Lower lobe of right lung (tissue), 2 donors: ENCODE measurements at regions not wholly inside any gene's neighbourhood (a gene's known extent, or its start where the extent isn't known, plus 50 kb on each side); places are given as distances from the start of the nearest gene placed in this dataset.

Experiments
- ATAC-seq, 2 donors: fragments of 200-7000 bp; cut with Tn5 transposase; one replicate each; pipeline ENCODE4 v1.9.1; 2020 to 2022; ENCODE audit warnings: mild to moderate bottlenecking in 2 of 2, moderate library complexity in 2 of 2
- DNase-seq: peaks from one replicate; pipeline ENCODE4 v3.0.0-alpha.2; 2020
- H3K27ac ChIP-seq: fragments of 200-600 bp; one replicate; pipeline ENCODE4 v1.8.0; 2022
- H3K27me3 ChIP-seq: fragments of 200-600 bp; one replicate; pipeline ENCODE4 v1.8.0; 2022; ENCODE audit warnings: low read depth
- H3K36me3 ChIP-seq: fragments of 200-600 bp; one replicate; pipeline ENCODE4 v1.8.0; 2022; ENCODE audit warnings: mild to moderate bottlenecking
- H3K4me1 ChIP-seq: fragments of 200-600 bp; one replicate; pipeline ENCODE4 v1.8.0; 2022
- H3K4me3 ChIP-seq: fragments of 200-600 bp; one replicate; pipeline ENCODE4 v1.8.0; 2022; ENCODE audit warnings: mild to moderate bottlenecking
- H3K9me3 ChIP-seq: fragments of 200-600 bp; one replicate; pipeline ENCODE4 v1.8.0; 2022
- CTCF ChIP-seq: fragments of 200-600 bp; IDR thresholded peaks from one replicate; pipeline ENCODE4 v1.8.0; 2022; ENCODE audit warnings: antibody characterized with exemption, mild to moderate bottlenecking
- intact Hi-C: fragments of 100-400 bp; cut with DNase I; formaldehyde crosslinking; loops from one replicate; pipeline ENCODE4 v1.11.0; 2022
- donor health status: DM: no; HTN: yes; CAD: no; lungs with severe emphysema.

- Histone ChIP-seq H3K27ac (no peak overlapping the region), H3K9me3 (no peaks in the 10 kb centered on the region), H3K36me3 (no peaks in the 10 kb centered on the region), H3K4me3 (no peak overlapping the region), H3K4me1 (no peaks in the 10 kb centered on the region), H3K27me3 (no peaks in the 10 kb centered on the region)
- ATAC-seq (no peak), DNase-seq (no peak)
- TF ChIP-seq CTCF: no peak
- intact Hi-C loops: no loop called here
Observed at GRCh38 chr5:51995773-51996306, 612.6 kb downstream of the ISL1 start.

DNA sequence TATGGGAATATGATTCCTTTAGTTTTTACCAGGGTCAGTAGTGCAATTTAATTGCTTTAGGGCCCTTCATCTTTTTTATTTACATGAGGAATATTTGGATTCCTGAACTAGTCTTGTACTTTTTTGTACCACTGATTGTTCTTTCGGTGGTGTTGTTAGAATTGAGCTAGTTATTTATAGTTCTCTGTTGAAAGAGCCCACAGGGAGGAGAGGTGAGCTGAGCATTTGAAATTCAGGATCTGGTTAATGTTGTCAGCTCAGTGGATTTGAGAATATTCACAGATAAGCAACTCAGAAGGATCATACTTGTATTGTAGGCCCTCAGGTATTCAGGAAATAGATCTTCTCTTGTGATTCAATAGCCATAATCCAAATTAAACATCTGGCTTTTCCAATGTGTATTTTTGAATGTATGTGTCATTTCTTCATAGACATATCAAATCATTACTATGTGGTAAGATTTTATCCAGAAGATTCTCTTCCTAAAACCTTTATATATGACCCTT lies 613.2 kb downstream of the ISL1 start:
- H3K9me3 ChIP-seq: no peaks in the 10 kb centered on the region
- no peaks in the 10 kb centered on the region for H3K36me3 ChIP-seq
- TF ChIP-seq CTCF: no peak
- no peaks in the 10 kb centered on the region for H3K4me1 ChIP-seq
- intact Hi-C loops: no loop called here
- no peaks in the 10 kb centered on the region for H3K27me3 ChIP-seq
- ATAC-seq (no peak), DNase-seq (no peak)
- no peak overlapping the region for H3K4me3 ChIP-seq
- no peak overlapping the region for H3K27ac ChIP-seq

DNA sequence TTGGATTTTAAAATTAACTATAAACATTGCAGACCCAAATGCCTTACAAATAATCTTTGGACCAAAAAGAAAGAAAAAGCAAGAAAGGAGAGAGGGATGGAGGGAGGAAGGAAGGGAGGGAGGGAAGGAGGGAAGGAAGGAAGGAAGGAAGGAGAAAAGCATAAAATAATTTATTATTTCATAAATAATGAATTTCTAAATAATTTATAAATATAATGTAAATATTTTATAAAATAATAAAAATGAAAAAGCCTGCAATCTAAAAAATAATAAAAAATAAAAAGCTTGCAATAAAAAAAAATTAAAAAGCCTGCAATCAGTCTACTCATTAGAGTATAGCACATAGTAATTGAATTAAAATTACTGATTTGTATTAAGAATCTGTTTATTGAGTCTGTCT lies 614.3 kb downstream of the ISL1 start:
- Histone ChIP-seq H3K4me1 (no peaks in the 10 kb centered on the region), H3K27me3 (no peaks in the 10 kb centered on the region), H3K27ac (no peak overlapping the region), H3K4me3 (no peak overlapping the region), H3K36me3 (no peaks in the 10 kb centered on the region), H3K9me3 (no peaks in the 10 kb centered on the region)
- DNase-seq (no peak), ATAC-seq (no peak)
- intact Hi-C loops: no loop called here
- no peak for TF ChIP-seq CTCF

DNA sequence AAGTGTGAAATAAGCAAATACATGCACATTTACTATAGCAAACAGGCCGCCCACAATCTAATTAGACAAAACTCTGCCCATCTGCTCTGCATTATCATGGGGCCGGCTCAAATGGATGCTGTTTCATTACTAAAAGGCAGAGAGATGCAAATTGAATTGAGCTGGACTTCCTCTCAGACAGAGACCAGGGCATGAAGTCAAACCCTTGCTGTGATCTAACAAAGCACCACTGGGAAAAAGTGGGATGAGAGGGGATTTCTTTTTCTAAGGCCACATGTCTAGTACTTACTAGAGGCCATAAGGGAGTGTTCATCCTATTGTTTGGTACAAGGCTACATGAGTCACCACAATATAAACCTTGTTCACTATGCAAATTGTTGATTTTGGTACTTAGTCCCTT lies 614.7 kb downstream of the ISL1 start:
- H3K36me3 ChIP-seq: no peaks in the 10 kb centered on the region
- ATAC-seq (no peak), DNase-seq (no peak)
- H3K27ac ChIP-seq: no peak overlapping the region
- no peaks in the 10 kb centered on the region for H3K4me1 ChIP-seq
- intact Hi-C loops: no loop called here
- H3K4me3 ChIP-seq: no peak overlapping the region
- TF ChIP-seq CTCF: no peak
- H3K27me3 ChIP-seq: no peaks in the 10 kb centered on the region
- H3K9me3 ChIP-seq: no peaks in the 10 kb centered on the region

GRCh38 chr5:52007230-52007858 lies 624.1 kb downstream of the ISL1 start:
- TF ChIP-seq CTCF: peak; percentile 51
- ATAC-seq: peak in 1 of 2 donors; percentile 51
- no peaks in the 10 kb centered on the region for H3K36me3 ChIP-seq
- DNase-seq: no peak
- H3K9me3 ChIP-seq: no peaks in the 10 kb centered on the region
- no peaks in the 10 kb centered on the region for H3K4me1 ChIP-seq
- H3K27me3 ChIP-seq: no peaks in the 10 kb centered on the region
- intact Hi-C loops: no loop called here
- H3K4me3 ChIP-seq: no peak overlapping the region
- H3K27ac ChIP-seq: no peak overlapping the region
